ENCODE measurements at regions not wholly inside any gene's neighbourhood (a gene's known extent, or its start where the extent isn't known, plus 50 kb on each side); places are given as distances from the start of the nearest gene placed in this dataset.
A peak's percentile ranks its signal among the peaks of the same experiment; 100 is the strongest.

DNA sequence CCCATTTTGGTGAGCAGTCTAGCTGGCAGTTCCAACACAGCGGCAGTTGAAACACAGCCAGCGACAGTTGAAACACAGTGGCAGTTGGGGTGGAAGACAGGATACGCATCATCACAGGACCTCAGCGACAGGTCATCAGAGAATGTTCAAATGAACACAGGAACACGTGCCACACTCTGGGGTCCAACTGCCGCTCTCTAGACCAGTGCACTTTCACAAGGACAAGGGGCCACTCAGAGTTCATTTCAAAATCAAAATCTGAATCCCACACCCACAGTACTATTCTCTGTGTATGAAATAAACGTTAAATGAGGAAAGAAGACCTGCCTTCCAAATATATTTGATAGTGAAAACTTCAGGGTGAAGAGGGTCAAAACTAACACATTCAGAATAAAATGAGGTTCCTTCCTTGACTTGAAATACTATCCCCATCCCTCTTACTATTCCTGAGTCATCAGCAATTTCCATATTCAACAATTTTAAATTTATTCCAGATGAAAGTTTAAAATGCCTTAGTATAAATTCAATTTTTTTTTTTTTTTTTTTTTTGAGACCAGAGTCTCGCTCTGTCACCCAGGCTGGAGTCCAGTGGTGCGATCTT, 53.0 kb upstream of the SIMC1 start (continued):
- TF ChIP-seq, protein P1, sequence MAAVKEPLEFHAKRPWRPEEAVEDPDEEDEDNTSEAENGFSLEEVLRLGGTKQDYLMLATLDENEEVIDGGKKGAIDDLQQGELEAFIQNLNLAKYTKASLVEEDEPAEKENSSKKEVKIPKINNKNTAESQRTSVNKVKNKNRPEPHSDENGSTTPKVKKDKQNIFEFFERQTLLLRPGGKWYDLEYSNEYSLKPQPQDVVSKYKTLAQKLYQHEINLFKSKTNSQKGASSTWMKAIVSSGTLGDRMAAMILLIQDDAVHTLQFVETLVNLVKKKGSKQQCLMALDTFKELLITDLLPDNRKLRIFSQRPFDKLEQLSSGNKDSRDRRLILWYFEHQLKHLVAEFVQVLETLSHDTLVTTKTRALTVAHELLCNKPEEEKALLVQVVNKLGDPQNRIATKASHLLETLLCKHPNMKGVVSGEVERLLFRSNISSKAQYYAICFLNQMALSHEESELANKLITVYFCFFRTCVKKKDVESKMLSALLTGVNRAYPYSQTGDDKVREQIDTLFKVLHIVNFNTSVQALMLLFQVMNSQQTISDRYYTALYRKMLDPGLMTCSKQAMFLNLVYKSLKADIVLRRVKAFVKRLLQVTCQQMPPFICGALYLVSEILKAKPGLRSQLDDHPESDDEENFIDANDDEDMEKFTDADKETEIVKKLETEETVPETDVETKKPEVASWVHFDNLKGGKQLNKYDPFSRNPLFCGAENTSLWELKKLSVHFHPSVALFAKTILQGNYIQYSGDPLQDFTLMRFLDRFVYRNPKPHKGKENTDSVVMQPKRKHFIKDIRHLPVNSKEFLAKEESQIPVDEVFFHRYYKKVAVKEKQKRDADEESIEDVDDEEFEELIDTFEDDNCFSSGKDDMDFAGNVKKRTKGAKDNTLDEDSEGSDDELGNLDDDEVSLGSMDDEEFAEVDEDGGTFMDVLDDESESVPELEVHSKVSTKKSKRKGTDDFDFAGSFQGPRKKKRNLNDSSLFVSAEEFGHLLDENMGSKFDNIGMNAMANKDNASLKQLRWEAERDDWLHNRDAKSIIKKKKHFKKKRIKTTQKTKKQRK (IDR thresholded peaks at IDR 0.05; ENCODE audit: borderline replicate concordance, low read depth, low read length), result no peak
- no peak for TF ChIP-seq PHF21A (IDR thresholded peaks at IDR 0.05; ENCODE audit: borderline replicate concordance, low read depth)
- TF ChIP-seq DIDO1 (tag; IDR thresholded peaks at IDR 0.05; ENCODE audit: low read depth), result peak; percentile 60; the same call in 1 of the 2 replicates
- no peak for TF ChIP-seq FIP1L1 (IDR thresholded peaks at IDR 0.05; ENCODE audit: low read depth, low read length, poor library complexity, severe bottlenecking)
- peak; percentile 82 for TF ChIP-seq EP300 (IDR thresholded peaks at IDR 0.05; ENCODE audit: low read length)
- TF ChIP-seq CBX8 (IDR thresholded peaks at IDR 0.05; ENCODE audit: borderline replicate concordance, extremely low read depth, low read depth, low read length, poor library complexity, severe bottlenecking), result no peak
- no peak for TF ChIP-seq SRF (CRISPR knock-in tag; IDR thresholded peaks at IDR 0.05)
- no peak for TF ChIP-seq TCF7 (IDR thresholded peaks at IDR 0.05; ENCODE audit: borderline replicate concordance)
- no peak for TF ChIP-seq SNIP1 (IDR thresholded peaks at IDR 0.05; ENCODE audit: low read depth)
- TF ChIP-seq, protein P2, sequence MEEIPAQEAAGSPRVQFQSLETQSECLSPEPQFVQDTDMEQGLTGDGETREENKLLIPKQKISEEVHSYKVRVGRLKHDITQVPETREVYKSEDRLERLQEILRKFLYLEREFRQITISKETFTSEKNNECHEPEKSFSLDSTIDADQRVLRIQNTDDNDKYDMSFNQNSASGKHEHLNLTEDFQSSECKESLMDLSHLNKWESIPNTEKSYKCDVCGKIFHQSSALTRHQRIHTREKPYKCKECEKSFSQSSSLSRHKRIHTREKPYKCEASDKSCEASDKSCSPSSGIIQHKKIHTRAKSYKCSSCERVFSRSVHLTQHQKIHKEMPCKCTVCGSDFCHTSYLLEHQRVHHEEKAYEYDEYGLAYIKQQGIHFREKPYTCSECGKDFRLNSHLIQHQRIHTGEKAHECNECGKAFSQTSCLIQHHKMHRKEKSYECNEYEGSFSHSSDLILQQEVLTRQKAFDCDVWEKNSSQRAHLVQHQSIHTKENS (CRISPR knock-in tag; IDR thresholded peaks at IDR 0.05), result no peak
- TF ChIP-seq ARID2 (IDR thresholded peaks at IDR 0.05), result no peak
- no peak for TF ChIP-seq GTF2A2 (tag; IDR thresholded peaks at IDR 0.05)
- TF ChIP-seq TARDBP (IDR thresholded peaks at IDR 0.05), result no peak
- TF ChIP-seq YBX1 (IDR thresholded peaks at IDR 0.05), result no peak
- no peak for TF ChIP-seq TRIM28 (IDR thresholded peaks at IDR 0.05)
- peak; percentile 75 for TF ChIP-seq ETV5 (CRISPR knock-in tag; IDR thresholded peaks at IDR 0.05; ENCODE audit: low read depth)
- no peak for TF ChIP-seq BMI1 (IDR thresholded peaks at IDR 0.05; ENCODE audit: low read length)
- TF ChIP-seq KLF10 (CRISPR knock-in tag; IDR thresholded peaks at IDR 0.05), result no peak
- no peak for TF ChIP-seq ZC3H8 (IDR thresholded peaks at IDR 0.05)
- TF ChIP-seq, protein P3, sequence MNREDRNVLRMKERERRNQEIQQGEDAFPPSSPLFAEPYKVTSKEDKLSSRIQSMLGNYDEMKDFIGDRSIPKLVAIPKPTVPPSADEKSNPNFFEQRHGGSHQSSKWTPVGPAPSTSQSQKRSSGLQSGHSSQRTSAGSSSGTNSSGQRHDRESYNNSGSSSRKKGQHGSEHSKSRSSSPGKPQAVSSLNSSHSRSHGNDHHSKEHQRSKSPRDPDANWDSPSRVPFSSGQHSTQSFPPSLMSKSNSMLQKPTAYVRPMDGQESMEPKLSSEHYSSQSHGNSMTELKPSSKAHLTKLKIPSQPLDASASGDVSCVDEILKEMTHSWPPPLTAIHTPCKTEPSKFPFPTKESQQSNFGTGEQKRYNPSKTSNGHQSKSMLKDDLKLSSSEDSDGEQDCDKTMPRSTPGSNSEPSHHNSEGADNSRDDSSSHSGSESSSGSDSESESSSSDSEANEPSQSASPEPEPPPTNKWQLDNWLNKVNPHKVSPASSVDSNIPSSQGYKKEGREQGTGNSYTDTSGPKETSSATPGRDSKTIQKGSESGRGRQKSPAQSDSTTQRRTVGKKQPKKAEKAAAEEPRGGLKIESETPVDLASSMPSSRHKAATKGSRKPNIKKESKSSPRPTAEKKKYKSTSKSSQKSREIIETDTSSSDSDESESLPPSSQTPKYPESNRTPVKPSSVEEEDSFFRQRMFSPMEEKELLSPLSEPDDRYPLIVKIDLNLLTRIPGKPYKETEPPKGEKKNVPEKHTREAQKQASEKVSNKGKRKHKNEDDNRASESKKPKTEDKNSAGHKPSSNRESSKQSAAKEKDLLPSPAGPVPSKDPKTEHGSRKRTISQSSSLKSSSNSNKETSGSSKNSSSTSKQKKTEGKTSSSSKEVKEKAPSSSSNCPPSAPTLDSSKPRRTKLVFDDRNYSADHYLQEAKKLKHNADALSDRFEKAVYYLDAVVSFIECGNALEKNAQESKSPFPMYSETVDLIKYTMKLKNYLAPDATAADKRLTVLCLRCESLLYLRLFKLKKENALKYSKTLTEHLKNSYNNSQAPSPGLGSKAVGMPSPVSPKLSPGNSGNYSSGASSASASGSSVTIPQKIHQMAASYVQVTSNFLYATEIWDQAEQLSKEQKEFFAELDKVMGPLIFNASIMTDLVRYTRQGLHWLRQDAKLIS (CRISPR knock-in tag; IDR thresholded peaks at IDR 0.05), result no peak
- peak; percentile 96 for TF ChIP-seq RNF2 (IDR thresholded peaks at IDR 0.05)
- peak; percentile 73; the same call in 1 of the 2 replicates for TF ChIP-seq ZNF766 (CRISPR knock-in tag; conservative IDR thresholded peaks at IDR 0.05)
- no peak for TF ChIP-seq ZBTB7A (IDR thresholded peaks at IDR 0.05; ENCODE audit: borderline replicate concordance, control insufficient read depth, low read depth, low read length)
